PC-9 (cell line): ENCODE measurements at regions not wholly inside any gene's neighbourhood (a gene's known extent, or its start where the extent isn't known, plus 50 kb on each side); places are given as distances from the start of the nearest gene placed in this dataset.

ENCODE experiments used
- BruUV-seq: library from RNA; stranded (reverse); fragments of 400-500 nt; replicated peaks from 2 replicates; lab custom pipeline; 2021; lab: Mats Ljungman, UMichigan
- CTCF ChIA-PET: fragments of 300-600 bp; sonication (Branson Sonifier 250); formaldehyde crosslinking; loops from one replicate; lab custom pipeline; 2022; ENCODE audit warnings: antibody characterized with exemption; lab: Charles Lee
- POLR2A ChIA-PET: fragments of 300-600 bp; sonication (Branson Sonifier 250); formaldehyde crosslinking; loops from one replicate; lab custom pipeline; 2022; ENCODE audit warnings: antibody characterized with exemption; ENCODE audit not compliant: unreplicated experiment; lab: Charles Lee
- DNase-seq, 2 experiments: peaks; one replicate each; pipeline versions ENCODE4 v3.0.0 to v3.0.0-alpha.2; 2015 to 2022; ENCODE audit warnings: mixed read lengths in 1 of 2
- H2AFZ ChIP-seq: fragments of 200-600 bp; sonication (generic); 2 replicates; pipeline ENCODE4 v1.8.1; 2017; ENCODE audit warnings: antibody characterized with exemption
- H3F3A ChIP-seq: fragments of 200-600 bp; sonication (generic); 2 replicates; pipeline ENCODE4 v1.8.1; 2017; ENCODE audit warnings: antibody characterized with exemption, mild to moderate bottlenecking, low read depth; ENCODE audit not compliant: insufficient read depth
- H3K27ac ChIP-seq: fragments of 200-600 bp; sonication (generic); 2 replicates; pipeline ENCODE4 v1.6.1; 2016; ENCODE audit warnings: mixed run types
- H3K27me3 ChIP-seq: fragments of 200-600 bp; sonication (generic); 2 replicates; pipeline ENCODE4 v1.6.1; 2016; ENCODE audit warnings: low read depth, mixed run types; ENCODE audit not compliant: insufficient read depth
- H3K36me3 ChIP-seq: fragments of 200-600 bp; sonication (generic); 2 replicates; pipeline ENCODE4 v1.6.1; 2016; ENCODE audit warnings: low read depth, mixed run types
- H3K4me1 ChIP-seq: fragments of 200-600 bp; sonication (generic); replicated peaks from 2 replicates; pipeline ENCODE4 v1.6.1; 2016; ENCODE audit warnings: mixed run types; ENCODE audit not compliant: insufficient read depth
- H3K4me2 ChIP-seq: fragments of 200-600 bp; sonication (generic); 2 replicates; pipeline ENCODE4 v1.6.1; 2017; ENCODE audit warnings: mixed run types
- H3K4me3 ChIP-seq: fragments of 200-600 bp; sonication (generic); 2 replicates; pipeline ENCODE4 v1.6.1; 2016; ENCODE audit warnings: mixed run types
- H3K79me2 ChIP-seq: fragments of 200-600 bp; sonication (generic); 2 replicates; pipeline ENCODE4 v1.6.1; 2017; ENCODE audit warnings: low read depth, mixed run types
- H3K9me2 ChIP-seq: fragments of 200-600 bp; sonication (generic); 2 replicates; pipeline ENCODE4 v1.8.1; 2017; ENCODE audit warnings: mild to moderate bottlenecking; ENCODE audit not compliant: insufficient read depth
- H3K9me3 ChIP-seq: fragments of 200-600 bp; sonication (generic); 2 replicates; pipeline ENCODE4 v1.8.1; 2016; ENCODE audit warnings: low read depth; ENCODE audit not compliant: insufficient read depth
- H4K20me1 ChIP-seq: fragments of 200-600 bp; sonication (generic); 2 replicates; pipeline ENCODE4 v1.8.1; 2017; ENCODE audit not compliant: insufficient read depth
- EZH2 ChIP-seq: fragments of 200-600 bp; sonication (generic); IDR thresholded peaks from 2 replicates; pipeline ENCODE4 v1.8.0; 2017; ENCODE audit warnings: antibody characterized with exemption, low read depth
- intact Hi-C: fragments of 100-400 bp; cut with micrococcal nuclease; formaldehyde crosslinking; loops from one replicate; pipeline ENCODE4 v1.10.0; 2022; ENCODE audit not compliant: unreplicated experiment
- TF ChIP-seq, protein P1 (sequence below): fragments of 200-600 bp; sonication (generic); conservative IDR thresholded peaks from 2 replicates; pipeline ENCODE4 v1.6.1; 2017; ENCODE audit warnings: mixed run types, antibody characterized with exemption, mild to moderate bottlenecking, moderate library complexity

DNA sequence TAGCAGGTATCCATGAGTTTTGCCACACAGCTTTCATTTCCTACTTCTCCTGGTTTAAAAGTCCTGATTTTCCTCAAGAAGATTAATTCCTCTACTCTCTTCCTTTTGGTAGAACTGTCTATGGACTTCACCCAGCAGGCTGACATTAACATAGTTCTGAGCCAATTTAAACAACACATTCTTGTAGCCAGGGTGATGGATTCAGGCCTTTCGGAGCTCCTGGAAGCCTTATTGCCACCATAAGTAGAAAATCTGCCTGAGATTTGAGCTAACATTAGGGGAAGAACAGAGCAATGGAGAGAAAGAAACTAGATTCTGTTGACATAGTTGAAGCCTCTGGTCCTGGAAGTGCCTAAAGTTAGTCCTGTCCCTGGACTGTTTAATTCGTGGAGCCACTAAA, 449.8 kb downstream of the TAFA4 start:
- BruUV-seq = no TSS peak
- Histone ChIP-seq H2AFZ (no peak overlapping the region), H3K27me3 (no peaks in the 10 kb centered on the region), H3K27ac (no peak overlapping the region), H4K20me1 (no peaks in the 10 kb centered on the region), H3F3A (no peaks in the 10 kb centered on the region), H3K36me3 (no peaks in the 10 kb centered on the region), H3K4me1 (no peaks in the 10 kb centered on the region), H3K4me2 (no peak overlapping the region), H3K9me2 (no peaks in the 10 kb centered on the region), H3K4me3 (no peak overlapping the region), H3K9me3 (no peaks in the 10 kb centered on the region), H3K79me2 (no peaks in the 10 kb centered on the region)
- no peak for DNase-seq
- no peak for TF ChIP-seq EZH2
- TF ChIP-seq, protein P1, sequence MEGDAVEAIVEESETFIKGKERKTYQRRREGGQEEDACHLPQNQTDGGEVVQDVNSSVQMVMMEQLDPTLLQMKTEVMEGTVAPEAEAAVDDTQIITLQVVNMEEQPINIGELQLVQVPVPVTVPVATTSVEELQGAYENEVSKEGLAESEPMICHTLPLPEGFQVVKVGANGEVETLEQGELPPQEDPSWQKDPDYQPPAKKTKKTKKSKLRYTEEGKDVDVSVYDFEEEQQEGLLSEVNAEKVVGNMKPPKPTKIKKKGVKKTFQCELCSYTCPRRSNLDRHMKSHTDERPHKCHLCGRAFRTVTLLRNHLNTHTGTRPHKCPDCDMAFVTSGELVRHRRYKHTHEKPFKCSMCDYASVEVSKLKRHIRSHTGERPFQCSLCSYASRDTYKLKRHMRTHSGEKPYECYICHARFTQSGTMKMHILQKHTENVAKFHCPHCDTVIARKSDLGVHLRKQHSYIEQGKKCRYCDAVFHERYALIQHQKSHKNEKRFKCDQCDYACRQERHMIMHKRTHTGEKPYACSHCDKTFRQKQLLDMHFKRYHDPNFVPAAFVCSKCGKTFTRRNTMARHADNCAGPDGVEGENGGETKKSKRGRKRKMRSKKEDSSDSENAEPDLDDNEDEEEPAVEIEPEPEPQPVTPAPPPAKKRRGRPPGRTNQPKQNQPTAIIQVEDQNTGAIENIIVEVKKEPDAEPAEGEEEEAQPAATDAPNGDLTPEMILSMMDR = no peak
- ChIA-PET POLR2A (no interaction called here), CTCF (no interaction called here)
- intact Hi-C loops = no loop called here

DNA sequence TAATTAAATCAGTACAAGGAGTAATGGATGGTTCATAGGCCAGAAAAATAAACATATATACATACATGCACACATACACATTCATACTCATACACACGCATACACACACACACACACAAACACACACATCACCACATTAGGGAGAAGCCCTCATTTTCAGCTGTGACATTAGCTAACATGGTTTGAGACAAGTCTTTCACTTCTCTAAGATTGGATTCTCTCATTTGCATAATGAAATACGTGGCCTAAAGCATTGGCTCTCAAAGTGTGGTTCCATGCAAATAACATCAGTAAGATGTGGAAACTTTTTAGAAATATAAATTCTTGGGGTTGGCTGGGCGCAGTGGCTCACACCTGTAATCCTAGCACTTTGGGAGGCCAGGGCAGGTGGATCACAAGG, 452.6 kb downstream of the TAFA4 start:
- ChIA-PET POLR2A (no interaction called here), CTCF (no interaction called here)
- Histone ChIP-seq H2AFZ (no peak overlapping the region), H4K20me1 (no peaks in the 10 kb centered on the region), H3K9me2 (no peaks in the 10 kb centered on the region), H3K27ac (no peak overlapping the region), H3K4me2 (no peak overlapping the region), H3K27me3 (no peaks in the 10 kb centered on the region), H3K79me2 (no peaks in the 10 kb centered on the region), H3K36me3 (no peaks in the 10 kb centered on the region), H3F3A (no peaks in the 10 kb centered on the region), H3K4me3 (no peak overlapping the region), H3K4me1 (no peaks in the 10 kb centered on the region), H3K9me3 (no peaks in the 10 kb centered on the region)
- BruUV-seq = no TSS peak
- DNase-seq = no peak
- intact Hi-C loops = no loop called here
- TF ChIP-seq EZH2 = no peak
- TF ChIP-seq, protein P1 = no peak

DNA sequence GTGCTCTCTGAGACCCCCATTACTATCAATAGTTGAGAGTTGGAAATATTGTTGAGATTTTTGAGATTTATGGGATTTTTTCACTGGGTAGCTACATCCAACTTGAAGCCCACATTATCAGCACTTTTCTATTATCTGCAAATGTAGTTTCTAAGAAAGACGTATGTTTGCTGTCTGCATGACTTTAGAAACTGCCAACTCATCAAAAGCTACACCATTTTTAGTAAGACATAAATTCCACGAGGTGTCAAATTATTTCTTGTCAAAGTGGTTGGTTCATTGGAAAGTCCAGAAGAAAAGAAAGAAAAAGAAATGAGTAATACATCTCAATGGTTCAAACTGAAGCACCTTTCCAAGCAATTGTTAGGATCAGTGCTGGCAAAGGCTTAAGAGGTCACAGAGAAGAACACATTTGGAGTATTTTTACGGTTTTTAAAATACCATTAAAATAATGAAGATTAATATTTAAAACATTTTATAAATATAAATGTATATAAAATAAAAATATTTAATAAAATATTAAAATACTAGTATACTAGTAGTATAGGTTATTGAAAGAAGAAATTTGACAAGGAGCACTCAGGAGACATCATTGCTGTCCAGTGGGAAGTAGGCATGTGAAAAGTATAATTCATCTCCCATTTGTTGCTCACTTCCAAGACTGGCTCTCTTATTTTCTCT, 463.5 kb downstream of the TAFA4 start:
- no peaks in the 10 kb centered on the region for H4K20me1 ChIP-seq
- H3K4me2 ChIP-seq = no peak overlapping the region
- H3K4me1 ChIP-seq = no peaks in the 10 kb centered on the region
- H2AFZ ChIP-seq = no peak overlapping the region
- ChIA-PET POLR2A (no interaction called here), CTCF (no interaction called here)
- H3K27me3 ChIP-seq = no peaks in the 10 kb centered on the region
- intact Hi-C loops = no loop called here
- no peaks in the 10 kb centered on the region for H3K9me2 ChIP-seq
- H3K79me2 ChIP-seq = no peaks in the 10 kb centered on the region
- no peaks in the 10 kb centered on the region for H3K9me3 ChIP-seq
- H3K4me3 ChIP-seq = no peak overlapping the region
- no peaks in the 10 kb centered on the region for H3K36me3 ChIP-seq
- H3F3A ChIP-seq = no peaks in the 10 kb centered on the region
- BruUV-seq = no TSS peak
- TF ChIP-seq EZH2 = no peak
- TF ChIP-seq, protein P1 = no peak
- H3K27ac ChIP-seq = no peak overlapping the region
- DNase-seq = no peak
